Fibroblast of lung (primary cell): ENCODE measurements at regions not wholly inside any gene's neighbourhood (a gene's known extent, or its start where the extent isn't known, plus 50 kb on each side); places are given as distances from the start of the nearest gene placed in this dataset.

Experiments
- DNase-seq, 2 donors: peaks; one replicate each; pipeline versions ENCODE4 v3.0.0 to v3.0.0-alpha.2; 2010; ENCODE audit warnings: low read depth in 2 of 2
- H2AFZ ChIP-seq: 2 replicates; pipeline ENCODE4 v1.5.1; 2012; ENCODE audit warnings: low read length, control low read depth, inconsistent platforms
- H3K27ac ChIP-seq: 2 replicates; pipeline ENCODE4 v1.5.1; 2011; ENCODE audit warnings: low read length, control low read depth; ENCODE audit not compliant: insufficient read depth
- H3K27me3 ChIP-seq: 2 replicates; pipeline ENCODE4 v1.5.1; 2011; ENCODE audit warnings: mild to moderate bottlenecking, low read length; ENCODE audit not compliant: control insufficient read depth, insufficient read depth
- H3K36me3 ChIP-seq: 2 replicates; pipeline ENCODE4 v1.5.1; 2011; ENCODE audit warnings: low read length; ENCODE audit not compliant: control insufficient read depth, insufficient read depth
- H3K4me1 ChIP-seq: 2 replicates; pipeline ENCODE4 v1.5.1; 2011; ENCODE audit warnings: low read length; ENCODE audit not compliant: control insufficient read depth, insufficient read depth; ENCODE audit errors: extremely low read depth
- H3K4me2 ChIP-seq: 2 replicates; pipeline ENCODE4 v1.5.1; 2011; ENCODE audit warnings: low read length, control low read depth; ENCODE audit not compliant: insufficient read depth; ENCODE audit errors: extremely low read depth
- H3K4me3 ChIP-seq, 4 experiments: fragments of 200-600 bp in 1 of 4; sonication (generic) in 1 of 4; replicated peaks in 1 of 4; 2 replicates each; pipeline ENCODE4 v1.5.1; 2011 to 2016; ENCODE audit warnings: low read length in 4 of 4, low read depth in 3 of 4, mild to moderate bottlenecking in 3 of 4, control low read depth in 2 of 4, inconsistent platforms in 1 of 4, mixed read lengths in 1 of 4; ENCODE audit not compliant: insufficient read depth in 1 of 4; ENCODE audit errors: control extremely low read depth in 1 of 4
- H3K79me2 ChIP-seq: 2 replicates; pipeline ENCODE4 v1.5.1; 2012; ENCODE audit warnings: mild to moderate bottlenecking, low read length, inconsistent platforms; ENCODE audit not compliant: control insufficient read depth, insufficient read depth
- H3K9ac ChIP-seq: 2 replicates; pipeline ENCODE4 v1.5.1; 2011; ENCODE audit warnings: mild to moderate bottlenecking, low read length, control low read depth; ENCODE audit not compliant: insufficient read depth
- H3K9me3 ChIP-seq: 2 replicates; pipeline ENCODE4 v1.5.1; 2012; ENCODE audit warnings: low read depth, low read length; ENCODE audit not compliant: control insufficient read depth, insufficient read depth
- H4K20me1 ChIP-seq: 2 replicates; pipeline ENCODE4 v1.5.1; 2011; ENCODE audit warnings: low read length; ENCODE audit not compliant: control insufficient read depth, insufficient read depth; ENCODE audit errors: extremely low read depth
- CTCF ChIP-seq, 2 donors: IDR thresholded peaks in 1 of 2; conservative IDR thresholded peaks in 1 of 2; 1 replicate in 1 of 2; 2 replicates in 1 of 2; pipeline ENCODE4 v1.5.1; 2011 to 2012; ENCODE audit warnings: low read length in 2 of 2, control low read depth in 1 of 2, inconsistent platforms in 1 of 2, low read depth in 1 of 2, mild to moderate bottlenecking in 1 of 2
- EZH2 ChIP-seq: IDR thresholded peaks from 2 replicates; pipeline ENCODE4 v1.5.1; 2012; ENCODE audit warnings: low read length, control low read depth, mild to moderate bottlenecking; ENCODE audit errors: missing control alignments

GRCh38 chr3:71885006-71885405, 100.1 kb upstream of the PROK2 start:
- peak in 1 of 2 donors; percentile 55 for DNase-seq
- Histone ChIP-seq H3K9ac (no peak overlapping the region), H2AFZ (no peak overlapping the region), H3K27ac (no peak overlapping the region), H3K36me3 (no peaks in the 10 kb centered on the region), H3K4me3 (no peak overlapping the region), H3K4me1 (no peaks in the 10 kb centered on the region), H4K20me1 (no peaks in the 10 kb centered on the region), H3K27me3 (peaks cover 2% of the 10 kb centered on the region), H3K9me3 (no peaks in the 10 kb centered on the region), H3K4me2 (no peak overlapping the region), H3K79me2 (no peaks in the 10 kb centered on the region)
- TF ChIP-seq CTCF (conservative IDR thresholded peaks at IDR 0.05 in 1 of 2, IDR thresholded peaks at IDR 0.05 in 1 of 2; ENCODE audit: low read depth in 1 of 2, low read length in 2 of 2), result no peak
- no peak for TF ChIP-seq EZH2

GRCh38 chr3:71881732-71882131, 96.8 kb upstream of the PROK2 start:
- no peaks in the 10 kb centered on the region for H3K4me1 ChIP-seq
- DNase-seq, result no peak
- H3K27ac ChIP-seq, result no peak overlapping the region
- H3K4me3 ChIP-seq, result no peak overlapping the region
- no peak overlapping the region for H2AFZ ChIP-seq
- TF ChIP-seq CTCF (conservative IDR thresholded peaks at IDR 0.05 in 1 of 2, IDR thresholded peaks at IDR 0.05 in 1 of 2; ENCODE audit: low read depth in 1 of 2, low read length in 2 of 2), result no peak
- TF ChIP-seq EZH2, result no peak
- no peaks in the 10 kb centered on the region for H4K20me1 ChIP-seq
- no peaks in the 10 kb centered on the region for H3K9me3 ChIP-seq
- no peak overlapping the region for H3K9ac ChIP-seq
- no peaks in the 10 kb centered on the region for H3K36me3 ChIP-seq
- H3K27me3 ChIP-seq, result peaks cover 2% of the 10 kb centered on the region
- no peaks in the 10 kb centered on the region for H3K79me2 ChIP-seq
- no peak overlapping the region for H3K4me2 ChIP-seq

- H3K79me2 ChIP-seq, result no peaks in the 10 kb centered on the region
- TF ChIP-seq EZH2 (no peak), CTCF (conservative IDR thresholded peaks at IDR 0.05 in 1 of 2, IDR thresholded peaks at IDR 0.05 in 1 of 2; ENCODE audit: low read depth in 1 of 2, low read length in 2 of 2) (no peak)
- H3K27ac ChIP-seq, result no peak overlapping the region
- H3K36me3 ChIP-seq, result no peaks in the 10 kb centered on the region
- no peaks in the 10 kb centered on the region for H4K20me1 ChIP-seq
- H2AFZ ChIP-seq, result no peak overlapping the region
- no peak overlapping the region for H3K4me3 ChIP-seq
- no peak overlapping the region for H3K4me2 ChIP-seq
- DNase-seq, result no peak
- H3K9ac ChIP-seq, result no peak overlapping the region
- no peaks in the 10 kb centered on the region for H3K9me3 ChIP-seq
- H3K27me3 ChIP-seq, result peaks cover 2% of the 10 kb centered on the region
- no peaks in the 10 kb centered on the region for H3K4me1 ChIP-seq
Measured at GRCh38 chr3:71881041-71881440, 96.1 kb upstream of the PROK2 start.
